LNCaP clone FGC (cell line): ENCODE measurements at regions not wholly inside any gene's neighbourhood (a gene's known extent, or its start where the extent isn't known, plus 50 kb on each side); places are given as distances from the start of the nearest gene placed in this dataset.

ENCODE experiments used
- DNase-seq: peaks from one replicate; pipeline ENCODE4 v3.0.0-alpha.2; 2011; ENCODE audit warnings: low read depth
- H3K4me3 ChIP-seq: 2 replicates; pipeline ENCODE4 v1.5.1; 2011; ENCODE audit warnings: mild to moderate bottlenecking, low read depth, low read length, control low read depth
- TF ChIP-seq, protein P1 (sequence below): IDR thresholded peaks from 2 replicates; pipeline ENCODE4 v1.5.1; 2012; ENCODE audit warnings: mild to moderate bottlenecking; ENCODE audit not compliant: control insufficient read depth, insufficient read depth; ENCODE audit errors: extremely low read depth

GRCh38 chr4:173929921-173930320 lies 353.5 kb downstream of the FBXO8 start:
- TF ChIP-seq, protein P1, sequence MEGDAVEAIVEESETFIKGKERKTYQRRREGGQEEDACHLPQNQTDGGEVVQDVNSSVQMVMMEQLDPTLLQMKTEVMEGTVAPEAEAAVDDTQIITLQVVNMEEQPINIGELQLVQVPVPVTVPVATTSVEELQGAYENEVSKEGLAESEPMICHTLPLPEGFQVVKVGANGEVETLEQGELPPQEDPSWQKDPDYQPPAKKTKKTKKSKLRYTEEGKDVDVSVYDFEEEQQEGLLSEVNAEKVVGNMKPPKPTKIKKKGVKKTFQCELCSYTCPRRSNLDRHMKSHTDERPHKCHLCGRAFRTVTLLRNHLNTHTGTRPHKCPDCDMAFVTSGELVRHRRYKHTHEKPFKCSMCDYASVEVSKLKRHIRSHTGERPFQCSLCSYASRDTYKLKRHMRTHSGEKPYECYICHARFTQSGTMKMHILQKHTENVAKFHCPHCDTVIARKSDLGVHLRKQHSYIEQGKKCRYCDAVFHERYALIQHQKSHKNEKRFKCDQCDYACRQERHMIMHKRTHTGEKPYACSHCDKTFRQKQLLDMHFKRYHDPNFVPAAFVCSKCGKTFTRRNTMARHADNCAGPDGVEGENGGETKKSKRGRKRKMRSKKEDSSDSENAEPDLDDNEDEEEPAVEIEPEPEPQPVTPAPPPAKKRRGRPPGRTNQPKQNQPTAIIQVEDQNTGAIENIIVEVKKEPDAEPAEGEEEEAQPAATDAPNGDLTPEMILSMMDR, result no peak
- DNase-seq, result no peak
- no peak overlapping the region for H3K4me3 ChIP-seq

- TF ChIP-seq, protein P1, result no peak
- no peak for DNase-seq
- H3K4me3 ChIP-seq, result no peak overlapping the region
Observed at GRCh38 chr4:173924561-173924960, 358.9 kb downstream of the FBXO8 start.

DNA sequence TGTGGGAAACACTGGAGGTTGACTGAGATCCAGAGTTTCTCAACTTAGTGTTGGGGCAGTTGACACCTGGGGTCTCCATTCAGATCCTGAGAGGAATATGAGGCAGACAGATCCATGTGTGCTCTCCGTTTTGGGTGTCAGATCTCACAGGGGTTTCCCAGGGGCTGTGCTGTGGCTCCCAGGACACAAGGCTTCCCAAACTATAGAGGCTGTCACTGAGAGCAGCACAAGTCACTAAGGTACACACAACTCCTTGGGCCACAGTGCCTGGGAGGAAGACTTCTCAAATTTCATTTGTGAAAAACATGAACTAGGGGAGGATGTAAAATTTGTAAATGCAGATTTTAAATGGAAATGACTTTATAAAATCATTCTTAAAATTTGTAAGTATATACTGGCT lies 363.6 kb downstream of the FBXO8 start:
- H3K4me3 ChIP-seq, result no peak overlapping the region
- TF ChIP-seq, protein P1, result no peak
- no peak for DNase-seq

GRCh38 chr4:173919196-173919595 lies 364.3 kb downstream of the FBXO8 start:
- DNase-seq, result no peak
- H3K4me3 ChIP-seq, result no peak overlapping the region
- TF ChIP-seq, protein P1, result no peak

GRCh38 chr4:173917255-173917960 lies 366.1 kb downstream of the FBXO8 start:
- TF ChIP-seq, protein P1, result no peak
- no peak overlapping the region for H3K4me3 ChIP-seq
- no peak for DNase-seq

DNA sequence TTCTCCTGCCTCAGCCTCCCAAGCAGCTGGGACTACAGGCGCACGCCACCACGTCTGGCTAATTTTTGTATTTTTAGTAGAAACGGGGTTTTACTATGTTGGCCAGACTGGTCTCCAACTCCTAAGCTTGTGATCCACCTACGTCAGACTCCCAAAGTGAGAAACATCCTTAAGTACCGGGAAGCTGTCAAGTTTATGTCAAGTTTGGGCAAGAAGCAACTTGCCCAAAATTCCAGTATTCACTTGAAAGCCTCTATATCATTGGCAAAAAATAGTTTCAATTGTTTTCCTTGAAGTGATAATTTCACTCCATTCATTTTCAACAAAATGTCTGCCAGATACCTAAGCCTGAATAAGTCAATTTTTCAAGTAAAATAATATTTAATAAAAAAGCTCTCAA lies 370.0 kb downstream of the FBXO8 start:
- TF ChIP-seq, protein P1, result no peak
- DNase-seq, result no peak
- H3K4me3 ChIP-seq, result no peak overlapping the region

DNA sequence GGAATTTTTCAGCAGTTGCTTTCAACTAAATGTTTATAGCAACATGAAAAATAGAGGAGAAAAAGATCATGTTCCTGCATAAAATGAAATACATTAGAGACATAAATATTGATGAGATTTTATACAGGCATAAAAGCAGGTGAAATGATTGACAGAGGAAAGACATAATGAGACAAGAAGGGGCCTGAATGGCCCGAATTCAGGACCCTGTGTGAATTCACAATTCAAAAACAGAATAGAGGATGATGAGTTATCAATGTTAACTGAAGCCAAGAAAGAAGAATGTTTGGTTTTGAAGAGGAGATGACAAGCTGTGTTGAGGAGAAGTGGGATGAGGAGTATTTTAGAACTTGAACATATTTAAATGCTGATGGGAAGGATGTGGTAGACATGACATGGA lies 371.1 kb downstream of the FBXO8 start:
- DNase-seq, result no peak
- TF ChIP-seq, protein P1, result no peak

More for the DNA sequence above, 371.1 kb downstream of the FBXO8 start:
- H3K4me3 ChIP-seq, result no peak overlapping the region
